Upper lobe of right lung (tissue), 1 donor: ENCODE measurements at regions not wholly inside any gene's neighbourhood (a gene's known extent, or its start where the extent isn't known, plus 50 kb on each side); places are given as distances from the start of the nearest gene placed in this dataset.

ENCODE experiments used
- ATAC-seq: fragments of 200-7000 bp; cut with Tn5 transposase; one replicate; pipeline ENCODE4 v1.9.1; 2020; ENCODE audit warnings: mild to moderate bottlenecking, moderate library complexity
- DNase-seq: peaks from one replicate; pipeline ENCODE4 v3.0.0-alpha.2; 2020
- H3K27ac ChIP-seq: fragments of 200-600 bp; one replicate; pipeline ENCODE4 v1.8.0; 2022
- H3K27me3 ChIP-seq: fragments of 200-600 bp; one replicate; pipeline ENCODE4 v1.8.0; 2022; ENCODE audit warnings: mild to moderate bottlenecking
- H3K36me3 ChIP-seq: fragments of 200-600 bp; one replicate; pipeline ENCODE4 v1.8.0; 2022
- H3K4me1 ChIP-seq: fragments of 200-600 bp; one replicate; pipeline ENCODE4 v1.8.0; 2022
- H3K4me3 ChIP-seq: fragments of 200-600 bp; one replicate; pipeline ENCODE4 v1.8.0; 2022; ENCODE audit warnings: mild to moderate bottlenecking
- H3K9me3 ChIP-seq: fragments of 200-600 bp; one replicate; pipeline ENCODE4 v1.8.0; 2022
- CTCF ChIP-seq: fragments of 200-600 bp; IDR thresholded peaks from one replicate; pipeline ENCODE4 v1.8.0; 2022; ENCODE audit warnings: antibody characterized with exemption
- intact Hi-C: fragments of 100-400 bp; cut with DNase I; formaldehyde crosslinking; loops from one replicate; pipeline ENCODE4 v1.11.0; 2022
- donor health status: DM: no; HTN: yes; CAD: no; lungs with severe emphysema.

- intact Hi-C loops: loop anchor here (5.0 kb wide), 1 partner anchor 1184 kb away; no protein-coding TSS in a partner anchor
- Histone ChIP-seq H3K27me3 (no peaks in the 10 kb centered on the region), H3K4me1 (no peaks in the 10 kb centered on the region), H3K27ac (no peak overlapping the region), H3K9me3 (no peaks in the 10 kb centered on the region), H3K4me3 (no peak overlapping the region), H3K36me3 (no peaks in the 10 kb centered on the region)
- ATAC-seq (no peak), DNase-seq (no peak)
- no peak for TF ChIP-seq CTCF
Measured at GRCh38 chr10:44856696-44857095, 54.4 kb upstream of the TMEM72 start.

GRCh38 chr10:44857363-44858016 is 53.6 kb upstream of the TMEM72 start:
- TF ChIP-seq CTCF: peak; percentile 99
- DNase-seq (peak; percentile 77), ATAC-seq (peak; percentile 85)
- Histone ChIP-seq H3K36me3 (no peaks in the 10 kb centered on the region), H3K4me1 (no peaks in the 10 kb centered on the region), H3K27me3 (no peaks in the 10 kb centered on the region), H3K9me3 (no peaks in the 10 kb centered on the region), H3K4me3 (no peak overlapping the region), H3K27ac (no peak overlapping the region)
- intact Hi-C loops: loop anchor here (5.0 kb wide), 1 partner anchor 1185 kb away; no protein-coding TSS in a partner anchor

DNA sequence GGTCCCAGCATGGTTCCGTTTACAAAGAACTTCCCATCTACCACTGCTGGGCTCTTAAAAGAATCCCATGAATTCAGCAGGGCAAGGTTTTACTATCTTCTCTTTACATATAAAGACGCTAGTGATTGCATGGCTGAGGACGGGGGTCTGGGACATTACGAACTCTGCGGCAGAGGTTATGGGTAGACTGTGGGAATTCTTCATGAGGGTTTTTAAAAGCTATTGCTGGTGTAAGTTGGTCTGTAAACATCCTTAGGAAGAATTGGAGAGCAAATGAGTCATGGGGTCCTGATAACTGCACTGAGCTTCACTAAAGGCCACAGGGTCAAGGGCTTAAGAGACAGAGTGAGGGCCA is 53.1 kb upstream of the TMEM72 start:
- H3K27ac ChIP-seq: no peak overlapping the region
- no peaks in the 10 kb centered on the region for H3K36me3 ChIP-seq
- DNase-seq: no peak
- intact Hi-C loops: loop anchor here (5.0 kb wide), 1 partner anchor 1186 kb away; no protein-coding TSS in a partner anchor
- TF ChIP-seq CTCF: peak; percentile 4
- H3K4me1 ChIP-seq: no peaks in the 10 kb centered on the region
- ATAC-seq: no peak
- H3K27me3 ChIP-seq: no peaks in the 10 kb centered on the region
- H3K9me3 ChIP-seq: no peaks in the 10 kb centered on the region
- H3K4me3 ChIP-seq: no peak overlapping the region

DNA sequence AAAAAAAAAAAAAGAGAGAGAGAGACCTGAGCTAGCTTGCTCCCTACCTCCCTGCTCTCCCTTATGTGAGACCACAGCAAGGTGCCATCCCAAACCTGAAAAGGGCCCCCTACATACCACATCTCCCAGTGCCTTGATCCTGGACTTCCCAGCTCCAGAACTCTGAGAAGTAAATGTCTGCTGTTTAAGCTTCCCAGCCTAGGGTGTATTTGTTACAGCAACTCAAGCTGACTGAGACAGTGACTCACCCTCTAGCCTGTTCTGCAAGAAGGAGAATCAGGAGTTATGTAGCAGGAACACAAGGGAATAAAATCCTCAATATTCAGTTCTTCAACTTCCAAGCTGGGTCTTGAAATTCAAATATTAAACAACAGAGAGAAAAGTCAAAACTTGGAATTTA is 52.1 kb upstream of the TMEM72 start:
- intact Hi-C loops: loop anchor here (5.0 kb wide), 1 partner anchor 1187 kb away; no protein-coding TSS in a partner anchor
- Histone ChIP-seq H3K9me3 (no peaks in the 10 kb centered on the region), H3K27ac (no peak overlapping the region), H3K4me1 (peaks cover 2% of the 10 kb centered on the region), H3K4me3 (no peak overlapping the region), H3K36me3 (no peaks in the 10 kb centered on the region), H3K27me3 (no peaks in the 10 kb centered on the region)
- DNase-seq (no peak), ATAC-seq (no peak)
- no peak for TF ChIP-seq CTCF

DNA sequence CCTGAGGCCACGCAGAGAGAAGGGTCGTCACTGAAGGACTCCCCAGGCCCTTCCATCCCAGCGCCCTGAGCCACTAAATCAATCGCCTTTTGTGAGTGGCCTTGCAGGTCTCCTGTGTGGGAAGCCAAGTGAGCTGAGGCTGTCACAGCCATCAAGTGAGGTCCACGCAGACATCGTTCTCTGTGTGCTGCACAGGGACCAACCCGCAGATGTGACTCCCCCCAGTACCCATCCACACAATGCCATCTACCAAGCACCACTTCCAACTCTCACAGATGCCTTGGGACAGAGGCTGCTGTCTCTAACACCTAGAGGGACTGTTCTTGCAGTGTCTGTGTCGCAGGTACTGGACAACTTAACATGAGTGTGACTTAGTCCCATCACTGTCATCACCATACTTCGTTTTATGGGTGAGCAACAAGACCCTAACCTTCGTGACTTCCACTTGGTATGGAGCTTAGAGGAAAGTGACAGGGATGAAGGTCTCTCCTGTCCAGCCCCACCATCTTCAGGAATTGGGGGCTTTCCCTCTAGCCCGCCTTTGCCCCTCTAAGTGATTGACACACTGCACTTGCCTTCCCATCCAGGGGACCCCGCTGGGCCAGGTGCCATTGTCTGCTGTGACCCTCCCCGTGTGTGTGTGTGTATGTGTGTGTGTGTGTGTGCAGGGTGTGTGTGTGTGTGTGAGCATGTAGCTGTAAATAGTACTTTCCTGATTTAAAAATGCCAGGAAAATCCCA is 51.4 kb upstream of the TMEM72 start:
- peaks cover 7% of the 10 kb centered on the region for H3K4me1 ChIP-seq
- intact Hi-C loops: loop anchor here (5.0 kb wide), 1 partner anchor 1187 kb away; no protein-coding TSS in a partner anchor
- DNase-seq: no peak

More for the DNA sequence above, 51.4 kb upstream of the TMEM72 start:
- ATAC-seq: no peak
- no peak for TF ChIP-seq CTCF
- no peaks in the 10 kb centered on the region for H3K9me3 ChIP-seq
- no peak overlapping the region for H3K4me3 ChIP-seq
- H3K27ac ChIP-seq: no peak overlapping the region
- H3K27me3 ChIP-seq: no peaks in the 10 kb centered on the region
- H3K36me3 ChIP-seq: no peaks in the 10 kb centered on the region
